Body of pancreas (tissue), 4 donors: ENCODE measurements at regions not wholly inside any gene's neighbourhood (a gene's known extent, or its start where the extent isn't known, plus 50 kb on each side); places are given as distances from the start of the nearest gene placed in this dataset.

ENCODE experiments used
- POLR2A ChIP-seq, 3 donors: fragments of 450-650 bp; IDR thresholded peaks; one replicate each; pipeline ENCODE4 v1.6.1; 2016; ENCODE audit warnings: antibody characterized with exemption in 3 of 3, mild to moderate bottlenecking in 2 of 3
- TF ChIP-seq, protein P1 (sequence below), 7 experiments: fragments of 450-650 bp in 4 of 7; fragments of 200-600 bp in 3 of 7; sonication (generic) in 3 of 7; IDR thresholded peaks; one replicate each; pipeline ENCODE4 v1.5.1; 2016 to 2019; ENCODE audit warnings: antibody characterized with exemption in 7 of 7

- TF ChIP-seq, protein P1, sequence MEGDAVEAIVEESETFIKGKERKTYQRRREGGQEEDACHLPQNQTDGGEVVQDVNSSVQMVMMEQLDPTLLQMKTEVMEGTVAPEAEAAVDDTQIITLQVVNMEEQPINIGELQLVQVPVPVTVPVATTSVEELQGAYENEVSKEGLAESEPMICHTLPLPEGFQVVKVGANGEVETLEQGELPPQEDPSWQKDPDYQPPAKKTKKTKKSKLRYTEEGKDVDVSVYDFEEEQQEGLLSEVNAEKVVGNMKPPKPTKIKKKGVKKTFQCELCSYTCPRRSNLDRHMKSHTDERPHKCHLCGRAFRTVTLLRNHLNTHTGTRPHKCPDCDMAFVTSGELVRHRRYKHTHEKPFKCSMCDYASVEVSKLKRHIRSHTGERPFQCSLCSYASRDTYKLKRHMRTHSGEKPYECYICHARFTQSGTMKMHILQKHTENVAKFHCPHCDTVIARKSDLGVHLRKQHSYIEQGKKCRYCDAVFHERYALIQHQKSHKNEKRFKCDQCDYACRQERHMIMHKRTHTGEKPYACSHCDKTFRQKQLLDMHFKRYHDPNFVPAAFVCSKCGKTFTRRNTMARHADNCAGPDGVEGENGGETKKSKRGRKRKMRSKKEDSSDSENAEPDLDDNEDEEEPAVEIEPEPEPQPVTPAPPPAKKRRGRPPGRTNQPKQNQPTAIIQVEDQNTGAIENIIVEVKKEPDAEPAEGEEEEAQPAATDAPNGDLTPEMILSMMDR (IDR thresholded peaks at IDR 0.05) = no peak
- no peak for TF ChIP-seq POLR2A (IDR thresholded peaks at IDR 0.05)
Measured at GRCh38 chr1:213720032-213720431, 267.7 kb upstream of the PROX1 start.
